ENCODE measurements at regions not wholly inside any gene's neighbourhood (a gene's known extent, or its start where the extent isn't known, plus 50 kb on each side); places are given as distances from the start of the nearest gene placed in this dataset.
A peak's percentile ranks its signal among the peaks of the same experiment; 100 is the strongest.

- DNase-seq: no peak
Observed at GRCh38 chr7:11895337-11895736, 63.3 kb upstream of the THSD7A start.

GRCh38 chr7:11896663-11897062 lies 64.7 kb upstream of the THSD7A start:
- no peak for DNase-seq

DNA sequence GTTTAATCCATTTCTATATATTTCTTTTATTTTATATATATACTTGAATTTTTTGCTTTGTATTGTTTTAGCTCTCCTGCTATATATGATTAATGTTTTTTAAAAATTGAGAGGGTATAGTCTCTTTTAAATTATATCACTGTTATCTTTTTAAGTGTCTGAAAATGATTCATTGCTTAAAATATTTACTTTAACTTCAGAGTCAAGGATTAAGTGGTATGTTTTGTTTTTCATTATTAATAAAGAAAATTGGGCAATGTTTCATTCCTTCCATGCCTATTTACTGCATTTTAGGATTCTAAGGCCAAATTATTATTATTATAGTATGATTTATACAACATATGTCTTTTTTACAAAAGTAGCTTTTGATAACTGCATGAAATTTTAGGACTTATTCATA lies 67.2 kb upstream of the THSD7A start:
- DNase-seq: no peak

DNA sequence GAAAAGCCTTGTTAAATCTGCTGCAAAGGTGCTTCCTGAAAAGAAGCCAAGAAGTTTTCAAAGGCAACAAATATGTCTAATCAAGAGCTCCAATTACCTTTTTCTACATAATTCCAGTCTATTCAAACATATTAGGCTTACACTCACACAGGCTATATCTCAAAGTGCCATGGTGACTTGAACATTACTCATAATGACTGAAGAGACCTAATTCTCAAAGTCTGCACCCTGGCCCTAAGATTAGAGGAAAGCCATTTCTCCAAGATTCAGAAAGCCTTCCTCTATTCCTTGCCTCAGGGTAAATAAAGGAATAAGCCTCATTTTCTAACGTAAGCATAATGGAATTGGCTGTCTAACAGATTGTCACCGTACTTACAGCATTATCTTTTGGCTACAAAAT lies 78.3 kb upstream of the THSD7A start:
- DNase-seq: no peak

- DNase-seq: no peak
Observed at GRCh38 chr7:11911900-11912299, 79.9 kb upstream of the THSD7A start.

DNA sequence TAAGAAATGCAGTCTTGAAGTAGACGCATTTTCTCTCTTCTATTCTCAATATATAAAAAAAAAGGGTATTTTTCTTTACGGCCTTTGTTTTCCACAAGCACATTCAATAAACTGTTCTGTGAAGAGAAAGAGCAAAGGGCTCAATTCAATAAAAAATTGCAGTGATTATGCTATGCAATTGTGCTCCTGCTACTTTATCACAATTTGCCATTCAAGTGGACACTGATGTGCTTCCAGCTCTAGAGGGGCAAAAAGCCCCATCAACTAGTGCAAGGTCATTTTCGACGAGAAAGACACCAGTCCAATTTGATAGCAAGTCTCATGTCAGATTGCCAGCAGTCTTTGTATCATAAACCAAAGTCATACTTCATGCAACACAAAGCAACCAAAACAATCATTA lies 82.6 kb upstream of the THSD7A start:
- no peak for DNase-seq

DNA sequence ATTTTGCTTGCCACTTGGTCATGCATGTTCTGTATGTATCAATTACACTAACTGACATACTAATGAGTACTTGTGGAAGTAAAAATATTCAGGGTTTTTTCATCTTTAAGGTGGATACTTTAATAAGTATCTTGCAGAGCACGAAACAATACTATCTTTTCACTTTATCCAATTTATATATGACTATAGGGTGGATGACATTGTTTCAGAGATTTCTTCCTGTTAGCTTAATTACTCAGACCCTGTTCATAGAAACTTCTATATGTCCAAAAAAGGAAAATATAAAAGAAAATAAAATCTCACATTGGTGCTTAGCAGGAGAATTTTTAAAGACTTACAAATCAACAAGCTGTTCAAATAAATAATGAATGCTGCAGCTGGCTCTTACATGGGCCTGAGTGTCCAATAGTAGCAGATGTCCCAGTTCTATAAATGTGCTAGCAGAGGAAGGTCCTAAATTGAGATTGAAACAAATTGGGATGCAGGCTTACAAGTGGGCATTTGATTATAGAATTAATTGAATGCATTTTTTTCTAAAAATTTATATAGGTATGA lies 91.5 kb upstream of the THSD7A start:
- DNase-seq: peak in 1 of 56 donors; percentile 1

DNA sequence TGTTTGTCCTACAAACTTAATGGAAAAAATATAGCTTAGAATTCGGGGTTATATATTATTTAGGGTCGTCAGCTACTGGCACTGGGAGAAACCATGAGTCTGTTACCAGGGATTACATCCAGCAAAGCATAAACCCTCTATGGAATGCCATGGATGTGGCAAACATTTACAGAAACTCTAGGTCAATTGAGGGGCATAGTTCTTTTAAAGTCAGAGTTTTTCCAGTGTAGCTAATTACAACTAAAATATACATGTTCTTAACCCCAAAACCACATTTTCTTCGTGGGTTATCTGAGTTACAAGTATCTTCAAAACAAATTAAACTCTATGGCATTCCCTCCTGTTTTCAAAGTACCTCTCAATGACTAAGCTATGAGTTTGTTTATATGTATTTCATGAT lies 99.3 kb upstream of the THSD7A start:
- DNase-seq: no peak

DNA sequence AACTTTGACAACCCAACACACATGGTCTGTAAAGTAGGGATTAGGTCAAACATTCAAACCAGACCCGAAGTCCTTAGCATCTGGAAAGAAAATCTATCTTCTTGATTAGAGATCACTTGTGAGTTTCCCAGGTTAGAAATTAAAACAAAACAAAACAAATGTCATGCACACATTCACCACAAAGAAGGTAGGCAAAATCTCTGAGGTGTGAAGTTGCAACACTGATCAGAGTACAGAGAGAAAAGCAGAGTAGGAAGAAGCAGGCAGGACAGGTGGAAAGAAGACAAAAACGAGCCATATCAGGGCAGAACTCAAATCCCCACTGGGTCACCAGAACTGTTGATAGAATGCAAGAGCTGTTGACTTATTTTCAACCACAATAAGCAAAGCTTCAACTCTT lies 102.8 kb upstream of the THSD7A start:
- no peak for DNase-seq

- DNase-seq: no peak
Observed at GRCh38 chr7:11935905-11936304, 103.9 kb upstream of the THSD7A start.

DNA sequence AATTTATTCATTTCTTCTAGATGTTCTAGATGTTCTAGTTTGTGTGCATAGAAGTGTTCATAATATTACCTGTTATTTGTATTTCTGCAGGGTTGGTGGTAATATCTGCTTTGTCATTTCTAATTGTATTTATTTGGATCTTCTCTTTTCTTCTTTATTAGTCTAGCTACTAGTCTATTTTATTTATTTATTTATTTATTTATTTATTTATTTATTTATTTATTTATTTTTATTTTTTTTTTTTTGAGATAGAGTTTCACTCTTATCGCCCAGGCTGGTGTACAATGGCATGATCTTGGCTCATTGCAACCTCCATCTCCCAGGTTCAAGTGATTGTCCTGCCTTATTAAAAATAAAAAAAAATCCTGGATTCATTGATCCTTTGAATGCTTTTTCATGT lies 114.8 kb upstream of the THSD7A start:
- DNase-seq: no peak

GRCh38 chr7:11950281-11950680 lies 118.3 kb upstream of the THSD7A start:
- no peak for DNase-seq

DNA sequence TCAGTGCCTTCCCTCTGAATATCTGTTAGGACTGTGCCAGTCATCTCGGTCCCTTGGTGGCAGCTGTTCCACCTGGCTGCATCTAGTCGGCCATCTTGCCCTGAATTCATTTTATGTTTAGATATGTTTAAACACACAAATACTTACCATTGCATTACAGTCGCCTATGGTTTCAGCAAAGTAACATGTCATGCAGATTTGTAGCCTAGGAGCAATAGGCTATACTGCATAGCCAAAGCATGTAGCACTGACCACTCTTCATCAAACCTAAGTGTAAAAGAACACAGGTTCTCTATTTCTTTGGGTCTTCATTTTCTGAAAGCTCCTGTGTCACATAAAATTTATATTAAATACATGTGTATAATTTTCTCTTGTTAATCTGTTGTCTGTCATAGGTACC lies 118.9 kb upstream of the THSD7A start:
- DNase-seq: no peak

DNA sequence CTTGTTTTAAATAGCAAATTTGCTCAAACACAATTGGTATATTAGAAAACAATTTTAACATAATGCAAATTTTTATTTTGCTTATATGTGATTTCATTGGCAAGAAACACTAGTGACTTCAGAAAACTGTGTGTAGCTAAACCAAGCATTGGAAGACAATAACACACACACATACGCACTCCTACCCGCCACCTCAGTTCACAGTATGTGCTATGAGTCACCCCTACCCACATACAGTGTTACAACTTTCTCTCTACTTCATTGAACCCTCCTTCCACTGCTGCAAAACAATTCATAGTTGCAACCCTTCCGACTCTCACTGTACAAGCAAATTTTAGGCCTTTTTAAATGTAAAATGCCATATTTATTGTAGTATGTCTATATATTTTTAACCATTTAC lies 119.9 kb upstream of the THSD7A start:
- DNase-seq: peak in 3 of 56 donors; percentile 1 to 12 (median 1)

- no peak for DNase-seq
Observed at GRCh38 chr7:11952972-11953371, 121.0 kb upstream of the THSD7A start.

GRCh38 chr7:11956991-11957390 lies 125.0 kb upstream of the THSD7A start:
- DNase-seq: no peak

GRCh38 chr7:11957956-11958355 lies 126.0 kb upstream of the THSD7A start:
- DNase-seq: no peak

DNA sequence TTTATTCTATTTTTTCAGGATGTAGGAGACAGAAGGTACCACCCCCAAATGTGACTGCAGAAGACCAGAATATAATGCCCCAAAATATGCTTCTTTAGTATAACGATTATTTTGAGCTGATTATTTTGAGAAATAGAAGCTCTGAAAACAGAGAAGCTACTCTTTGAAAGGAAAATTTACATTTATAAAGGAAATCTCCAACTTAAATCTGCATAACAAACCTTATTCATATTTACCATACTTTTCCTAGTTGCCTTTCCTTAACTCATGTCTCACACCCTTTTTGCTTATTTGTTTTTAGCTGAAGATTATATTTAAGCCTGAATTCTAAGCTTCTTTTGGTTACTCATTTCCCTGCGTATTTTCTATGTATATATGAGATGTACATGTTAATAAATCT lies 127.1 kb upstream of the THSD7A start:
- no peak for DNase-seq

DNA sequence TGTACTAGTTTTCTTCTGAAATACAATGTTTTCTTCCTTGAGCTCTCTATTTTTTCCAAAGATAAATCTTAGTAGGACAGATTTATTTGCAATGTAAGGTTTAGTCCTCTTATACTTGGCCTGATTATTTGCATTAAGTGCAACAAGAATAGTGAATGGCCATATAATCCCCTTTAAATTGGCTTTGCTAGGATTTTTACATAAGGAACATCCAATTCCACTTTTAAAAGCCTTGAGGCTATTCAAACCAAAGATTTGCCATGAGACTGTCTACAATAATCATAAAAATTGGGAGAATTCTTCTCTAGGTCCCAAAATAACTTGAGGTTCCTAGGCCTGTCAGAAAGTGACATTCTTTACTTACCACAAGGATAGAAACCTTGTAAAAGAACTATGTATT lies 128.6 kb upstream of the THSD7A start:
- DNase-seq: no peak

DNA sequence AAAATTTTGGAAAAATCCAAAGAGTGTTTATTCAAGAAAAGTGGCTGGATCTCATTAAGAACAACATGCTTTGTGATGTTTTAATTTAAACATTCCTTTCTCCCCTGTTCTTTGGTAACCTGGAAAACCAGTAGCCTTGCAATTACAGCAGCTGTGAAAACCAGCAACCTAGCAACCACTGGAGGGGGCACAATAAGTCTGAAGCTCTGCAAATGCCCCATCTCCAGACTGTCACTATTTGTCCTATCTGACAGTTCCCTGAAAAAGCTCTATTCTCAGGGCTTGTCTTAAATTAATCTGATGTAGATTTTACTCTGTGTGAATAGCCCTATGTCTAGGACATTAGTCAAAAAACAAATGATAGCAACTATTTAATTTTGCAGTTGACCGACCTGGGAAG lies 137.6 kb upstream of the THSD7A start:
- DNase-seq: no peak

- no peak for DNase-seq
Observed at GRCh38 chr7:11970132-11970531, 138.1 kb upstream of the THSD7A start.

GRCh38 chr7:11985376-11985775 lies 153.4 kb upstream of the THSD7A start:
- DNase-seq: no peak

GRCh38 chr7:11985971-11986370 lies 154.0 kb upstream of the THSD7A start:
- no peak for DNase-seq

DNA sequence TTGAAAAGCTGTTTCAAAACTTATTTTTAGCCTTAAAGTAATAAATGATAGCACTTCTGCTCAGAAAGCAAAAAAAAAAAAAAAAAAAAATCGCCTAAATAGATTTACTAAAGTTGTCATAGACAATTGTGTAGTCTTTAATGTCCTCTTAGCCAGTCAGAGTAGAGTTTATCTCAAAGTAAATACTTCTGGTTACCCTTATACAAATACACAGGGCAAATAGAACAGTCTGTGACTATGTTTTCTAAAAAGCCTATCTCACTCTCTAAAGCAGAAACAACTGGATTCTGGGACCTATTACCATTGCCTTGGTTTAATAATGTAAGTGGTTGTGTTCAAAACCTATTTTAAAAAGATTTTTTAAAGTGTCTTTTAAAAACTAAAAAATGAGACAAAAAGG lies 156.2 kb upstream of the THSD7A start:
- no peak for DNase-seq

All from amygdala (tissue), 56 donors.